Fibroblast of lung (primary cell): ENCODE measurements at regions not wholly inside any gene's neighbourhood (a gene's known extent, or its start where the extent isn't known, plus 50 kb on each side); places are given as distances from the start of the nearest gene placed in this dataset.

ENCODE experiments used
- DNase-seq, 2 donors: peaks; one replicate each; pipeline versions ENCODE4 v3.0.0 to v3.0.0-alpha.2; 2010; ENCODE audit warnings: low read depth in 2 of 2
- H2AFZ ChIP-seq: 2 replicates; pipeline ENCODE4 v1.5.1; 2012; ENCODE audit warnings: low read length, control low read depth, inconsistent platforms
- H3K27ac ChIP-seq: 2 replicates; pipeline ENCODE4 v1.5.1; 2011; ENCODE audit warnings: low read length, control low read depth; ENCODE audit not compliant: insufficient read depth
- H3K27me3 ChIP-seq: 2 replicates; pipeline ENCODE4 v1.5.1; 2011; ENCODE audit warnings: mild to moderate bottlenecking, low read length; ENCODE audit not compliant: control insufficient read depth, insufficient read depth
- H3K36me3 ChIP-seq: 2 replicates; pipeline ENCODE4 v1.5.1; 2011; ENCODE audit warnings: low read length; ENCODE audit not compliant: control insufficient read depth, insufficient read depth
- H3K4me1 ChIP-seq: 2 replicates; pipeline ENCODE4 v1.5.1; 2011; ENCODE audit warnings: low read length; ENCODE audit not compliant: control insufficient read depth, insufficient read depth; ENCODE audit errors: extremely low read depth
- H3K4me2 ChIP-seq: 2 replicates; pipeline ENCODE4 v1.5.1; 2011; ENCODE audit warnings: low read length, control low read depth; ENCODE audit not compliant: insufficient read depth; ENCODE audit errors: extremely low read depth
- H3K4me3 ChIP-seq, 4 experiments: fragments of 200-600 bp in 1 of 4; sonication (generic) in 1 of 4; replicated peaks in 1 of 4; 2 replicates each; pipeline ENCODE4 v1.5.1; 2011 to 2016; ENCODE audit warnings: low read length in 4 of 4, low read depth in 3 of 4, mild to moderate bottlenecking in 3 of 4, control low read depth in 2 of 4, inconsistent platforms in 1 of 4, mixed read lengths in 1 of 4; ENCODE audit not compliant: insufficient read depth in 1 of 4; ENCODE audit errors: control extremely low read depth in 1 of 4
- H3K79me2 ChIP-seq: 2 replicates; pipeline ENCODE4 v1.5.1; 2012; ENCODE audit warnings: mild to moderate bottlenecking, low read length, inconsistent platforms; ENCODE audit not compliant: control insufficient read depth, insufficient read depth
- H3K9ac ChIP-seq: 2 replicates; pipeline ENCODE4 v1.5.1; 2011; ENCODE audit warnings: mild to moderate bottlenecking, low read length, control low read depth; ENCODE audit not compliant: insufficient read depth
- H3K9me3 ChIP-seq: 2 replicates; pipeline ENCODE4 v1.5.1; 2012; ENCODE audit warnings: low read depth, low read length; ENCODE audit not compliant: control insufficient read depth, insufficient read depth
- H4K20me1 ChIP-seq: 2 replicates; pipeline ENCODE4 v1.5.1; 2011; ENCODE audit warnings: low read length; ENCODE audit not compliant: control insufficient read depth, insufficient read depth; ENCODE audit errors: extremely low read depth
- EZH2 ChIP-seq: IDR thresholded peaks from 2 replicates; pipeline ENCODE4 v1.5.1; 2012; ENCODE audit warnings: low read length, control low read depth, mild to moderate bottlenecking; ENCODE audit errors: missing control alignments
- TF ChIP-seq, protein P1 (sequence below), 2 donors: IDR thresholded peaks in 1 of 2; conservative IDR thresholded peaks in 1 of 2; 1 replicate in 1 of 2; 2 replicates in 1 of 2; pipeline ENCODE4 v1.5.1; 2011 to 2012; ENCODE audit warnings: low read length in 2 of 2, control low read depth in 1 of 2, inconsistent platforms in 1 of 2, low read depth in 1 of 2, mild to moderate bottlenecking in 1 of 2

DNA sequence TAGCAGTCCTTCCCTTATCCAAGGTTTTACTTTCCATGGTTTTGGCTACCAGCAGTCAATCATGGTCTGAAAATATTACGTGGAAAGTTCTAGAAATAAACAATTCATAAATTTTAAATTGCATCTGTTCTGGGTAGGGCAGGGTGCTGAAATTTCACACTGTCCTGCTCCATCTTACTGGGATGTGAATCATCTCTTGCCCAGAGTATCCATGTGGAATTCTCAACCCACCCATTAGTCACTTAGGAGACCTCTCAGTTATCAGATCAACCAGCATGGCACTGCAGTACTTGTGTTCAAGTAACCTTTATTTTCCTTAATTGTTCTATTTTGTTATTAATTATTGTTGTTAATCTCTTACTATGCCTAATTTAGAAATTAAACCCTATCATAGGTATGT lies 202.8 kb upstream of the CPHXL start:
- no peaks in the 10 kb centered on the region for H4K20me1 ChIP-seq
- no peak overlapping the region for H3K27ac ChIP-seq
- no peak overlapping the region for H3K4me2 ChIP-seq
- H3K27me3 ChIP-seq = no peaks in the 10 kb centered on the region
- TF ChIP-seq EZH2 = no peak
- TF ChIP-seq, protein P1, sequence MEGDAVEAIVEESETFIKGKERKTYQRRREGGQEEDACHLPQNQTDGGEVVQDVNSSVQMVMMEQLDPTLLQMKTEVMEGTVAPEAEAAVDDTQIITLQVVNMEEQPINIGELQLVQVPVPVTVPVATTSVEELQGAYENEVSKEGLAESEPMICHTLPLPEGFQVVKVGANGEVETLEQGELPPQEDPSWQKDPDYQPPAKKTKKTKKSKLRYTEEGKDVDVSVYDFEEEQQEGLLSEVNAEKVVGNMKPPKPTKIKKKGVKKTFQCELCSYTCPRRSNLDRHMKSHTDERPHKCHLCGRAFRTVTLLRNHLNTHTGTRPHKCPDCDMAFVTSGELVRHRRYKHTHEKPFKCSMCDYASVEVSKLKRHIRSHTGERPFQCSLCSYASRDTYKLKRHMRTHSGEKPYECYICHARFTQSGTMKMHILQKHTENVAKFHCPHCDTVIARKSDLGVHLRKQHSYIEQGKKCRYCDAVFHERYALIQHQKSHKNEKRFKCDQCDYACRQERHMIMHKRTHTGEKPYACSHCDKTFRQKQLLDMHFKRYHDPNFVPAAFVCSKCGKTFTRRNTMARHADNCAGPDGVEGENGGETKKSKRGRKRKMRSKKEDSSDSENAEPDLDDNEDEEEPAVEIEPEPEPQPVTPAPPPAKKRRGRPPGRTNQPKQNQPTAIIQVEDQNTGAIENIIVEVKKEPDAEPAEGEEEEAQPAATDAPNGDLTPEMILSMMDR (conservative IDR thresholded peaks at IDR 0.05 in 1 of 2, IDR thresholded peaks at IDR 0.05 in 1 of 2; ENCODE audit: low read depth in 1 of 2, low read length in 2 of 2) = no peak
- H3K9me3 ChIP-seq = no peaks in the 10 kb centered on the region
- DNase-seq = peak in 1 of 2 donors; percentile 20
- no peaks in the 10 kb centered on the region for H3K4me1 ChIP-seq
- H3K4me3 ChIP-seq = no peak overlapping the region
- no peak overlapping the region for H3K9ac ChIP-seq
- no peaks in the 10 kb centered on the region for H3K79me2 ChIP-seq
- no peak overlapping the region for H2AFZ ChIP-seq
- H3K36me3 ChIP-seq = no peaks in the 10 kb centered on the region

DNA sequence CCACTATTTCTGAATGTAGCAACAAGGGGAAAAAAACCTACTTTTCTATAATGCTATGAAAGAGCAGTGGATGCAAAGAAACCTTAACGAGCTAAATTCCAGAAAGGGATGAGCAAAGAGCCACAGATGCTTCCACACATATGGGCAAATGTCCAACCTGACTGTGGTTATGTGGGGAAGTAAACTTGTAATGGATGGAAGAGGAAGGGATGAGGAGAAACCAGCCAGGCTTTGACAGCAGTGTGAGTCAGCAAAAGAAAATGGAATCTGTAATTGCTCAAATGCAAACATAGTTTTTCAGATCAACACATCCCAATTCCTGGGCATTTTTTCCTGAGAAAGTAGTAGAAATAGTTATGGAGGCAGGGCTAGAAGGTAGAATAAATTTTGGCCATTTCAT lies 204.8 kb upstream of the CPHXL start:
- no peak overlapping the region for H3K4me3 ChIP-seq
- no peak overlapping the region for H3K9ac ChIP-seq
- no peak overlapping the region for H3K4me2 ChIP-seq
- no peaks in the 10 kb centered on the region for H3K36me3 ChIP-seq
- H3K27me3 ChIP-seq = no peaks in the 10 kb centered on the region
- no peak overlapping the region for H2AFZ ChIP-seq
- peak; percentile 86 to 89 for DNase-seq
- no peaks in the 10 kb centered on the region for H4K20me1 ChIP-seq
- H3K9me3 ChIP-seq = no peaks in the 10 kb centered on the region
- no peak overlapping the region for H3K27ac ChIP-seq
- H3K4me1 ChIP-seq = no peaks in the 10 kb centered on the region
- TF ChIP-seq, protein P1 (conservative IDR thresholded peaks at IDR 0.05 in 1 of 2, IDR thresholded peaks at IDR 0.05 in 1 of 2; ENCODE audit: low read depth in 1 of 2, low read length in 2 of 2) = no peak
- no peak for TF ChIP-seq EZH2
- H3K79me2 ChIP-seq = no peaks in the 10 kb centered on the region

DNA sequence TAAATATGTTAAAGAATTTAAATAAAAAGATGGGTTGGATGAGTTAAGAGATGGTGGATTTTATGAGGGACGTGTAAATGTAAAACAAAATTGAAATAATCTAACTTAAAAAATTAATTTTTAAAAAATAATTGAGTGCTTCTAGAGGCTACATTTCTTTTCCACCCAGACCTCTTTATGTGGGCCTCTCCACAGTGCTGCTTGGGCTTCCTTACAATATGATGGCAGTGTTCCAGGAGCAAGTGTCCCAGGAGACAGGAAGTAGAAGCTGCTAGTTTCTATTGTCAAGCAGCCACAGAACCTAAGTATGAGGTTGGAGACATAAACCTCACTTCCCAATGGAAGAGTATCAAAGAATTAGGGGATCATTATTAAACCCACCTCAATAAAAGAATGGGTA lies 205.7 kb upstream of the CPHXL start:
- TF ChIP-seq EZH2 = no peak
- TF ChIP-seq, protein P1 (conservative IDR thresholded peaks at IDR 0.05 in 1 of 2, IDR thresholded peaks at IDR 0.05 in 1 of 2; ENCODE audit: low read depth in 1 of 2, low read length in 2 of 2) = no peak
- Histone ChIP-seq H4K20me1 (no peaks in the 10 kb centered on the region), H3K79me2 (no peaks in the 10 kb centered on the region), H3K4me1 (no peaks in the 10 kb centered on the region), H3K36me3 (no peaks in the 10 kb centered on the region), H3K9me3 (no peaks in the 10 kb centered on the region), H3K27ac (no peak overlapping the region), H2AFZ (no peak overlapping the region), H3K27me3 (no peaks in the 10 kb centered on the region), H3K4me3 (no peak overlapping the region), H3K4me2 (no peak overlapping the region), H3K9ac (no peak overlapping the region)
- no peak for DNase-seq
